ENCODE measurements at regions not wholly inside any gene's neighbourhood (a gene's known extent, or its start where the extent isn't known, plus 50 kb on each side); places are given as distances from the start of the nearest gene placed in this dataset.

DNA sequence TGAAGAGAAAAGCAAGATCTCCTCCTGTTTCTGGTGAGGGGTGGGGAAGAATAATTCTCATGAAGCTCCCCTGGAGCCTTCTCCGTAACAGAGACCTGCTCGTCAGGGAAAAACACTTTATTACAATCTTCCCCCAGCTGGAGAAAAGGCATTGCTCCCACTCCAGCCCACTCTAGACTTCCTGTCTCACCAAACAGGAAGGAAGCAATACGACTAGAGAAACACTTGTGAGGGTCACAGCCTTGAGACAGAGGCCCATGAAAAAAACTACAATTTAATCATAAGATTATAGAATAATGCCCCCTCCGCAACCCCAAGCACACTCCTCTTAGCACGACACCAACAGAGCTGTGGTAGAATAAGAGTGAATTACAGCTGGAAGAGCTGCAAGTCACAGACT is 197.2 kb upstream of the S1PR3 start:
- TF ChIP-seq, protein P1, sequence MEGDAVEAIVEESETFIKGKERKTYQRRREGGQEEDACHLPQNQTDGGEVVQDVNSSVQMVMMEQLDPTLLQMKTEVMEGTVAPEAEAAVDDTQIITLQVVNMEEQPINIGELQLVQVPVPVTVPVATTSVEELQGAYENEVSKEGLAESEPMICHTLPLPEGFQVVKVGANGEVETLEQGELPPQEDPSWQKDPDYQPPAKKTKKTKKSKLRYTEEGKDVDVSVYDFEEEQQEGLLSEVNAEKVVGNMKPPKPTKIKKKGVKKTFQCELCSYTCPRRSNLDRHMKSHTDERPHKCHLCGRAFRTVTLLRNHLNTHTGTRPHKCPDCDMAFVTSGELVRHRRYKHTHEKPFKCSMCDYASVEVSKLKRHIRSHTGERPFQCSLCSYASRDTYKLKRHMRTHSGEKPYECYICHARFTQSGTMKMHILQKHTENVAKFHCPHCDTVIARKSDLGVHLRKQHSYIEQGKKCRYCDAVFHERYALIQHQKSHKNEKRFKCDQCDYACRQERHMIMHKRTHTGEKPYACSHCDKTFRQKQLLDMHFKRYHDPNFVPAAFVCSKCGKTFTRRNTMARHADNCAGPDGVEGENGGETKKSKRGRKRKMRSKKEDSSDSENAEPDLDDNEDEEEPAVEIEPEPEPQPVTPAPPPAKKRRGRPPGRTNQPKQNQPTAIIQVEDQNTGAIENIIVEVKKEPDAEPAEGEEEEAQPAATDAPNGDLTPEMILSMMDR (IDR thresholded peaks at IDR 0.05; ENCODE audit: low read depth, low read length), result no peak
- no peak for TF ChIP-seq EZH2phosphoT487 (IDR thresholded peaks at IDR 0.05; ENCODE audit: low read depth)
